Common myeloid progenitor, CD34-positive (primary cell): ENCODE measurements at regions not wholly inside any gene's neighbourhood (a gene's known extent, or its start where the extent isn't known, plus 50 kb on each side); places are given as distances from the start of the nearest gene placed in this dataset.

Experiments used
- CTCF ChIA-PET: fragments of 350-600 bp; sonication (Branson Sonifier 250); formaldehyde crosslinking; loops from one replicate; lab custom pipeline; 2021; ENCODE audit warnings: antibody characterized with exemption; lab: Charles Lee
- POLR2A ChIA-PET: fragments of 350-600 bp; sonication (Branson Sonifier 250); formaldehyde crosslinking; loops from one replicate; lab custom pipeline; 2021; ENCODE audit warnings: antibody characterized with exemption; lab: Charles Lee
- DNase-seq, 3 donors: peaks; one replicate each; pipeline versions ENCODE4 v3.0.0 to v3.0.0-alpha.2; 2013
- H3K27ac ChIP-seq, 2 experiments: 1 replicate in 1 of 2; 2 replicates in 1 of 2; pipeline ENCODE4 v1.7.0; 2013; ENCODE audit warnings: inconsistent platforms in 2 of 2, low read length in 2 of 2, mild to moderate bottlenecking in 2 of 2, low read depth in 1 of 2, moderate library complexity in 1 of 2; ENCODE audit not compliant: severe bottlenecking in 2 of 2, insufficient read depth in 1 of 2, poor library complexity in 1 of 2
- H3K27me3 ChIP-seq, 5 experiments: replicated peaks in 2 of 5; 1 replicate in 3 of 5; 2 replicates in 2 of 5; pipeline versions ENCODE4 v1.6.1 to v1.7.0; 2013; ENCODE audit warnings: low read length in 4 of 5, mild to moderate bottlenecking in 2 of 5, moderate library complexity in 2 of 5, inconsistent platforms in 1 of 5; ENCODE audit not compliant: insufficient read depth in 5 of 5, control insufficient read depth in 4 of 5
- H3K36me3 ChIP-seq, 4 experiments: 1 replicate in 2 of 4; 2 replicates in 2 of 4; pipeline versions ENCODE4 v1.6.1 to v1.7.0; 2013; ENCODE audit warnings: low read length in 3 of 4, control low read depth in 1 of 4, mild to moderate bottlenecking in 1 of 4; ENCODE audit not compliant: control insufficient read depth in 4 of 4, insufficient read depth in 4 of 4
- H3K4me1 ChIP-seq, 4 experiments: 1 replicate in 3 of 4; 2 replicates in 1 of 4; pipeline versions ENCODE4 v1.6.1 to v1.7.1; 2013; ENCODE audit warnings: low read length in 3 of 4, mild to moderate bottlenecking in 3 of 4, control low read depth in 1 of 4, inconsistent platforms in 1 of 4, moderate library complexity in 1 of 4; ENCODE audit not compliant: control insufficient read depth in 4 of 4, insufficient read depth in 4 of 4; ENCODE audit errors: control extremely low read depth in 1 of 4
- H3K4me3 ChIP-seq, 7 experiments: 1 replicate in 4 of 7; 2 replicates in 3 of 7; pipeline versions ENCODE4 v1.5.1 to v1.7.0; 2013; ENCODE audit warnings: mild to moderate bottlenecking in 7 of 7, low read length in 6 of 7, moderate library complexity in 6 of 7, inconsistent platforms in 2 of 7, low read depth in 2 of 7, control low read depth in 1 of 7; ENCODE audit not compliant: insufficient read depth in 4 of 7, control insufficient read depth in 1 of 7; ENCODE audit errors: extremely low read depth in 1 of 7
- H3K9me3 ChIP-seq, 5 experiments: 1 replicate in 4 of 5; 2 replicates in 1 of 5; pipeline versions ENCODE4 v1.6.1 to v1.7.1; 2013; ENCODE audit warnings: low read length in 4 of 5, mild to moderate bottlenecking in 2 of 5, inconsistent platforms in 1 of 5, low read depth in 1 of 5, moderate library complexity in 1 of 5; ENCODE audit not compliant: control insufficient read depth in 4 of 5, insufficient read depth in 2 of 5; ENCODE audit errors: control extremely low read depth in 1 of 5
- WGBS: methylation state at CpG from one replicate; pipeline ENCODE4 v1.1.5; 2013; ENCODE audit not compliant: insufficient coverage; 5-methylcytosine and 5-hydroxymethylcytosine counted together

- CTCF ChIA-PET, result no interaction called here
- 61% methylated on average over 4 of the region's 5 CpGs for WGBS
- Histone ChIP-seq H3K4me1 (no peaks in the 10 kb centered on the region), H3K27me3 (no peaks in the 10 kb centered on the region), H3K4me3 (no peak overlapping the region), H3K36me3 (no peaks in the 10 kb centered on the region), H3K27ac (no peak overlapping the region), H3K9me3 (no peaks in the 10 kb centered on the region)
- DNase-seq, result peak in 2 of 3 donors; percentile 9 to 26
- POLR2A ChIA-PET, result no interaction called here
Measured at GRCh38 chr2:7592618-7593140, 675.5 kb downstream of the RNF144A start.

GRCh38 chr2:7593360-7593759, 676.1 kb downstream of the RNF144A start:
- DNase-seq, result peak in 2 of 3 donors; percentile 14 to 29
- H3K4me1 ChIP-seq, result no peaks in the 10 kb centered on the region
- POLR2A ChIA-PET, result no interaction called here
- H3K4me3 ChIP-seq, result no peak overlapping the region
- no peaks in the 10 kb centered on the region for H3K36me3 ChIP-seq
- no peak overlapping the region for H3K27ac ChIP-seq
- CTCF ChIA-PET, result no interaction called here
- H3K9me3 ChIP-seq, result no peaks in the 10 kb centered on the region
- peaks cover 0 to 2% (median 0%) of the 10 kb centered on the region in 5 experiments for H3K27me3 ChIP-seq

- CTCF ChIA-PET, result no interaction called here
- 100% methylated on average over 1 of the region's 4 CpGs for WGBS
Measured at GRCh38 chr2:7594211-7594610, 677.0 kb downstream of the RNF144A start.

GRCh38 chr2:7595206-7595605, 678.0 kb downstream of the RNF144A start:
- peak in 1 of 3 donors; percentile 15 for DNase-seq
- Histone ChIP-seq H3K27me3 (peaks cover 0 to 2% (median 0%) of the 10 kb centered on the region in 5 experiments), H3K9me3 (no peaks in the 10 kb centered on the region), H3K4me3 (no peak overlapping the region), H3K4me1 (no peaks in the 10 kb centered on the region), H3K27ac (no peak overlapping the region), H3K36me3 (no peaks in the 10 kb centered on the region)
- ChIA-PET POLR2A (no interaction called here), CTCF (no interaction called here)
- WGBS, result 100% methylated on average over 3 of the region's 3 CpGs

More at GRCh38 chr2:7594211-7594610, 677.0 kb downstream of the RNF144A start:
- Histone ChIP-seq H3K27ac (no peak overlapping the region), H3K4me3 (no peak overlapping the region), H3K9me3 (no peaks in the 10 kb centered on the region), H3K36me3 (no peaks in the 10 kb centered on the region), H3K27me3 (peaks cover 0 to 2% (median 0%) of the 10 kb centered on the region in 5 experiments), H3K4me1 (no peaks in the 10 kb centered on the region)
- POLR2A ChIA-PET, result no interaction called here
- peak in 1 of 3 donors; percentile 23 for DNase-seq

- H3K27ac ChIP-seq, result no peak overlapping the region
- ChIA-PET CTCF (no interaction called here), POLR2A (no interaction called here)
- H3K9me3 ChIP-seq, result no peaks in the 10 kb centered on the region
- H3K4me1 ChIP-seq, result no peaks in the 10 kb centered on the region
- H3K4me3 ChIP-seq, result no peak overlapping the region
- H3K27me3 ChIP-seq, result peaks cover 0 to 2% (median 0%) of the 10 kb centered on the region in 5 experiments
- H3K36me3 ChIP-seq, result no peaks in the 10 kb centered on the region
- DNase-seq, result no peak
- 100% methylated on average over 2 of the region's 3 CpGs for WGBS
Measured at GRCh38 chr2:7598402-7598801, 681.2 kb downstream of the RNF144A start.

- H3K36me3 ChIP-seq, result no peaks in the 10 kb centered on the region
- peaks cover 0 to 2% (median 0%) of the 10 kb centered on the region in 5 experiments for H3K27me3 ChIP-seq
- H3K4me1 ChIP-seq, result no peaks in the 10 kb centered on the region
- DNase-seq, result no peak
- 97% methylated on average over 23 of the region's 24 CpGs for WGBS
- no peak overlapping the region for H3K27ac ChIP-seq
- CTCF ChIA-PET, result no interaction called here
- no peak overlapping the region for H3K4me3 ChIP-seq
- no peaks in the 10 kb centered on the region for H3K9me3 ChIP-seq
- POLR2A ChIA-PET, result no interaction called here
Measured at GRCh38 chr2:7599462-7600258, 682.4 kb downstream of the RNF144A start.

- POLR2A ChIA-PET, result interaction anchor here (0.5 kb wide), 1 partner anchor 10 kb away, joined by 3 read pairs; no protein-coding TSS in a partner anchor
- no peaks in the 10 kb centered on the region for H3K9me3 ChIP-seq
- no peaks in the 10 kb centered on the region for H3K36me3 ChIP-seq
- H3K4me3 ChIP-seq, result no peak overlapping the region
- CTCF ChIA-PET, result no interaction called here
- no peak overlapping the region for H3K27ac ChIP-seq
- no CpG with 5 or more reads among the region's 1 CpG for WGBS
- no peak for DNase-seq
- peaks cover 0 to 2% (median 0%) of the 10 kb centered on the region in 5 experiments for H3K27me3 ChIP-seq
- no peaks in the 10 kb centered on the region for H3K4me1 ChIP-seq
Measured at GRCh38 chr2:7601990-7602389, 684.8 kb downstream of the RNF144A start.
